AG09319 (cell line): ENCODE measurements at regions not wholly inside any gene's neighbourhood (a gene's known extent, or its start where the extent isn't known, plus 50 kb on each side); places are given as distances from the start of the nearest gene placed in this dataset.

Experiments used
- DNase-seq: peaks from one replicate; pipeline ENCODE4 v3.0.0-alpha.2; 2010; ENCODE audit warnings: low read depth; ENCODE audit errors: extremely low read depth
- CTCF ChIP-seq: IDR thresholded peaks from 2 replicates; pipeline ENCODE4 v1.5.1; 2011; ENCODE audit warnings: low read depth, mild to moderate bottlenecking, inconsistent platforms, low read length, moderate library complexity

- no peak for TF ChIP-seq CTCF
- no peak for DNase-seq
These were observed 142.6 kb downstream of the MAP3K7 start for GRCh38 chr6:90444160-90444714.

DNA sequence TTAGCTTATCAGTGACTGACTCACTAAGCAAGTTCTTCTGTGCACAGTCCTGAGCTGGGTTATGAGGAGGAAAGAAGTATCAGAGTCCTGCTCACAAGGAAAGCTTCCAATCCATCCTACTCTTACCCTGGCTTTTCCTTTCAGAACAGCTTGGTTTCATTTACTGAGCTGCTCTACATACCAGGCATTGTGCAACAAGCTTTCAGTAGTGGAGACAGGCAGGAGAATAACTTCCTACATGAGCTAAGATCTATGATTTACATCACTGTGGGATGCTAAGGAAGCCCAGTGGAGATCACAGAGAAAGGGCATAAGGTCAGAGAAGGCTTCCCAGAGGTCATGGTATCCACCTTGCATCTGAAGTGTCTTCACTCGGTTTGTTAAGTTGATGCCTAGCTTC lies 144.5 kb downstream of the MAP3K7 start:
- no peak for DNase-seq
- no peak for TF ChIP-seq CTCF

GRCh38 chr6:90440586-90441283 lies 144.1 kb upstream of the BACH2 start:
- no peak for TF ChIP-seq CTCF
- no peak for DNase-seq

GRCh38 chr6:90439586-90439985 lies 142.9 kb upstream of the BACH2 start:
- DNase-seq = no peak
- no peak for TF ChIP-seq CTCF

DNA sequence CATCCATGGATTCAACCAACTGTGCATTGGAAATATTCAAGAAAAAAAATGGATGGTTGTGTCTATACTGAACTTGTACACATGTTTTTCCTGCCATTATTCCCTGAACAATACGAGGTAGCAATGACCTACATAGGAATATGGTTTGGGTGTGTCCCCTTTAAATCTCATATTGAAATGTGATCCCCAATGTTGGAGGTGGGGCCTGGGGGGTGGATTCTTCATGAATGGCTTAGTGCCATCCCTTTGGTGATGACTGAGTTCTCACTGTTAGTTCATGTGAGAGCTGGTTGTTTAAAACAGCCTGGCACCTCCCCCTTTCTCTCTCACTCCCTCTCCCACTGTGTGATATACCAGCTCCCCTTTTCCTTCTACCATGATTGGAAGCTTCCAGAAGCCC lies 139.8 kb upstream of the BACH2 start:
- no peak for DNase-seq
- TF ChIP-seq CTCF = no peak

DNA sequence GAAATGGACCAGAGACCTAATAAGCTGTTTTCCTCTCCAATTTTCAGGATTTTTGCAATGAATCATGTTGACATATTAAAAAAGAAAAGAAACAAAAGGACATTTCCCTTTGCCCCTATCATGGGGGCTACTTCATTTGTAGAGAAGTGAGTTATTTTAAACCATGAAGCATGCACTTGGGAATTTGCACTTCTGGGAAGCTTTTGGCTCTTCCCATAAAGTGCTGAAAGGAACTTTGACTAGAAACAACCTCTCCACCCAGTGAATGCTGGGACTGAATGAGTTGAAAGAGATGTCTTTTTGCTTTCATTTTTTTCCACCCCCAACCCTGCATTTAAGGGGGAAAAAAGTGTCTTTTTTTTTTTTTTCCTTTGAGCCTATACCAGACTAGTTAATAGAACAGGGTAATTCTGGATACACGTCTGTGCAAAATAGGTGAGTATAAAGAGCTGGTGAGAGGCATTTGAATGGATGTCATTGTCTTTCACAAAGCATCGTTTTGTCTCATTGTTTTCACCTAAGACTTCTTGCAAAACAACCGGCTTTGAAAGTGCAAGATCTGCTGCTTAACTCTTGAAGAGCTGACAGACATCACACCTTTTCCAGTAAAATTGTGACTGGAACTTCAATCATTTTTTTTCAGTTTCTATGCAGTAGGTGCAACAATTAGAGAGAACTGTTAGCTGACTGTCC lies 138.7 kb upstream of the BACH2 start:
- no peak for DNase-seq
- TF ChIP-seq CTCF = no peak

DNA sequence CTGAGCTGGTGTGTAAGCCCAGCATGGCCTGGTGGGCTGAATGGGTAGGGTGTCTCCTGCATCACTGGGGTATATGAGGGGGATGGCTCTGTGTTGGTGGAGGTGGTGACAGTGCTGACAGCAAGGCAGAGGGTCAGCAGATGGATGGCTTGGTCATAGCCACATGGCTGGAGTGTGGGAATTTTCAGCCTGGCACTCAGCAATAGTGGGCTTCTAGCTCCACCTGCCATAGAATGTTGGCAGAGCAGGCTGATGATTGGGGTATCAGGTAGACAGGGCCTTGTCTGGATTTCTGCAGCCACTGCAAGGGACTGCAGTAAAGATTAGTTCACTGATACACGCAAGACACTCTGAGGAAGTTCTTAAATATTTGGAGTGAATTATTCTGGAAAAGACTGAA lies 137.5 kb upstream of the BACH2 start:
- DNase-seq = no peak
- TF ChIP-seq CTCF = no peak; the same call in none of the 2 replicates
